Panc1 (cell line): ENCODE measurements at regions not wholly inside any gene's neighbourhood (a gene's known extent, or its start where the extent isn't known, plus 50 kb on each side); places are given as distances from the start of the nearest gene placed in this dataset.

Experiments
- ATAC-seq: fragments of 200-7000 bp; cut with Tn5 transposase; 2 replicates; pipeline ENCODE4 v1.9.1; 2020; ENCODE audit warnings: mild to moderate bottlenecking, moderate library complexity
- BruUV-seq: library from RNA; stranded (reverse); fragments of 400-500 nt; replicated peaks from 2 replicates; lab custom pipeline; 2021; lab: Mats Ljungman, UMichigan
- CTCF ChIA-PET: fragments of 300-600 bp; sonication (Branson Sonifier 250); formaldehyde crosslinking; loops from one replicate; lab custom pipeline; 2022; ENCODE audit warnings: antibody characterized with exemption; lab: Charles Lee
- POLR2A ChIA-PET: fragments of 300-600 bp; sonication (Branson Sonifier 250); formaldehyde crosslinking; loops from one replicate; lab custom pipeline; 2022; ENCODE audit warnings: antibody characterized with exemption; lab: Charles Lee
- DNase-seq: peaks from one replicate; pipeline ENCODE4 v3.0.0-alpha.2; 2010; ENCODE audit warnings: low read depth, low spot score
- H3K27ac ChIP-seq: 2 replicates; pipeline ENCODE4 v1.5.1; 2011; ENCODE audit warnings: mild to moderate bottlenecking, low read length, inconsistent platforms
- H3K27me3 ChIP-seq: fragments of 200-500 bp; sonication (Bioruptor generic); 2 replicates; pipeline ENCODE4 v1.6.0; 2014; ENCODE audit warnings: low read length, inconsistent platforms; ENCODE audit not compliant: control insufficient read depth, insufficient read depth
- H3K36me3 ChIP-seq: fragments of 200-500 bp; sonication (Bioruptor generic); 2 replicates; pipeline ENCODE4 v1.5.1; 2014; ENCODE audit warnings: inconsistent platforms, mild to moderate bottlenecking, low read length, moderate library complexity; ENCODE audit not compliant: control insufficient read depth, insufficient read depth
- H3K4me1 ChIP-seq: 2 replicates; pipeline ENCODE4 v1.5.1; 2011; ENCODE audit warnings: inconsistent platforms, mild to moderate bottlenecking, low read length, moderate library complexity; ENCODE audit not compliant: control insufficient read depth, insufficient read depth
- H3K4me3 ChIP-seq, 2 experiments: 2 replicates each; pipeline ENCODE4 v1.5.1; 2011 to 2012; ENCODE audit warnings: low read depth in 2 of 2, low read length in 2 of 2, mild to moderate bottlenecking in 2 of 2, inconsistent platforms in 1 of 2, moderate library complexity in 1 of 2
- H3K9me3 ChIP-seq: fragments of 200-500 bp; sonication (Bioruptor generic); 2 replicates; pipeline ENCODE4 v1.5.1; 2014; ENCODE audit warnings: low read depth, mild to moderate bottlenecking, inconsistent platforms, low read length, moderate library complexity; ENCODE audit not compliant: control insufficient read depth, insufficient read depth
- POLR2AphosphoS5 ChIP-seq: IDR thresholded peaks from 2 replicates; pipeline ENCODE4 v1.6.1; 2012; ENCODE audit warnings: mild to moderate bottlenecking, low read depth, low read length, moderate library complexity
- SIN3A ChIP-seq: IDR thresholded peaks from 2 replicates; pipeline ENCODE4 v1.6.1; 2012; ENCODE audit warnings: low read depth, mild to moderate bottlenecking, low read length, moderate library complexity, borderline replicate concordance; ENCODE audit not compliant: insufficient read depth
- TCF7L2 ChIP-seq: IDR thresholded peaks from 2 replicates; pipeline ENCODE4 v1.6.1; 2011; ENCODE audit warnings: mild to moderate bottlenecking, low read depth, low read length, inconsistent platforms
- in situ Hi-C: cut with HindIII; loops from 2 replicates; pipeline ENCODE4 v1.10.0; 2016; ENCODE audit warnings: low sequenced_read_pairs, low pct_unique_long_range_greater_than_20kb
- intact Hi-C: fragments of 100-400 bp; cut with micrococcal nuclease; formaldehyde crosslinking; loops from one replicate; pipeline ENCODE4 v1.10.0; 2022; ENCODE audit not compliant: unreplicated experiment
- TF ChIP-seq, protein P1 (sequence below): fragments of 450-650 bp; IDR thresholded peaks from 2 replicates; pipeline ENCODE4 v1.5.1; 2017; ENCODE audit warnings: mild to moderate bottlenecking
- TF ChIP-seq, protein P2 (sequence below), 2 experiments: IDR thresholded peaks; 2 replicates each; pipeline ENCODE4 v1.6.1; 2011 to 2012; ENCODE audit warnings: low read depth in 2 of 2, control low read depth in 1 of 2, low read length in 1 of 2, mild to moderate bottlenecking in 1 of 2, moderate library complexity in 1 of 2; ENCODE audit not compliant: insufficient read depth in 1 of 2

DNA sequence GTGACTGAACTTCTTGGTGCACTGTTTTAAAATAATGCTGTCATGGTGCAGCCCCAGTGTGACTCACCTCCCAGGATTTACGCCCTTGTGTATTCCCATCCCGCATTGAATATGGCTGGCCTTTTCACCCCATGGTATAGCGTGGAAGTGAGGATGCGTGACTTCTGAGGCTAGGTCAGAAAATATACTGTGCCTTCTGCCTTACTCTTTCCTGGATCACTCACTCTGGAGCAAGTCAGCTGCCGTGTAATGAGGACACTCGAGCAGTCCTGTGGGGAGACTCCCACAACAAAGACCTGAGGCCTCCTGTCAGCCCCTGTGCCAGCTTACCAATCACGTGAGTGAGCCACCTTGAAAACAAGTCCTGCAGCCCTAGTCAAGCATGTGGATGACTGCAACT lies 471.9 kb upstream of the KIRREL3 start:
- ChIA-PET POLR2A (no interaction called here), CTCF (no interaction called here)
- no peaks in the 10 kb centered on the region for H3K36me3 ChIP-seq
- DNase-seq (no peak), ATAC-seq (no peak)
- H3K4me3 ChIP-seq: no peak overlapping the region
- in situ Hi-C loops (no loop called here), intact Hi-C loops (no loop called here)
- no TSS peak for BruUV-seq
- H3K4me1 ChIP-seq: no peaks in the 10 kb centered on the region
- no peaks in the 10 kb centered on the region for H3K9me3 ChIP-seq
- H3K27me3 ChIP-seq: no peaks in the 10 kb centered on the region
- TF ChIP-seq POLR2AphosphoS5: no peak
- TF ChIP-seq, protein P1, sequence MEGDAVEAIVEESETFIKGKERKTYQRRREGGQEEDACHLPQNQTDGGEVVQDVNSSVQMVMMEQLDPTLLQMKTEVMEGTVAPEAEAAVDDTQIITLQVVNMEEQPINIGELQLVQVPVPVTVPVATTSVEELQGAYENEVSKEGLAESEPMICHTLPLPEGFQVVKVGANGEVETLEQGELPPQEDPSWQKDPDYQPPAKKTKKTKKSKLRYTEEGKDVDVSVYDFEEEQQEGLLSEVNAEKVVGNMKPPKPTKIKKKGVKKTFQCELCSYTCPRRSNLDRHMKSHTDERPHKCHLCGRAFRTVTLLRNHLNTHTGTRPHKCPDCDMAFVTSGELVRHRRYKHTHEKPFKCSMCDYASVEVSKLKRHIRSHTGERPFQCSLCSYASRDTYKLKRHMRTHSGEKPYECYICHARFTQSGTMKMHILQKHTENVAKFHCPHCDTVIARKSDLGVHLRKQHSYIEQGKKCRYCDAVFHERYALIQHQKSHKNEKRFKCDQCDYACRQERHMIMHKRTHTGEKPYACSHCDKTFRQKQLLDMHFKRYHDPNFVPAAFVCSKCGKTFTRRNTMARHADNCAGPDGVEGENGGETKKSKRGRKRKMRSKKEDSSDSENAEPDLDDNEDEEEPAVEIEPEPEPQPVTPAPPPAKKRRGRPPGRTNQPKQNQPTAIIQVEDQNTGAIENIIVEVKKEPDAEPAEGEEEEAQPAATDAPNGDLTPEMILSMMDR: no peak
- no peak for TF ChIP-seq TCF7L2
- no peak for TF ChIP-seq SIN3A
- TF ChIP-seq, protein P2, sequence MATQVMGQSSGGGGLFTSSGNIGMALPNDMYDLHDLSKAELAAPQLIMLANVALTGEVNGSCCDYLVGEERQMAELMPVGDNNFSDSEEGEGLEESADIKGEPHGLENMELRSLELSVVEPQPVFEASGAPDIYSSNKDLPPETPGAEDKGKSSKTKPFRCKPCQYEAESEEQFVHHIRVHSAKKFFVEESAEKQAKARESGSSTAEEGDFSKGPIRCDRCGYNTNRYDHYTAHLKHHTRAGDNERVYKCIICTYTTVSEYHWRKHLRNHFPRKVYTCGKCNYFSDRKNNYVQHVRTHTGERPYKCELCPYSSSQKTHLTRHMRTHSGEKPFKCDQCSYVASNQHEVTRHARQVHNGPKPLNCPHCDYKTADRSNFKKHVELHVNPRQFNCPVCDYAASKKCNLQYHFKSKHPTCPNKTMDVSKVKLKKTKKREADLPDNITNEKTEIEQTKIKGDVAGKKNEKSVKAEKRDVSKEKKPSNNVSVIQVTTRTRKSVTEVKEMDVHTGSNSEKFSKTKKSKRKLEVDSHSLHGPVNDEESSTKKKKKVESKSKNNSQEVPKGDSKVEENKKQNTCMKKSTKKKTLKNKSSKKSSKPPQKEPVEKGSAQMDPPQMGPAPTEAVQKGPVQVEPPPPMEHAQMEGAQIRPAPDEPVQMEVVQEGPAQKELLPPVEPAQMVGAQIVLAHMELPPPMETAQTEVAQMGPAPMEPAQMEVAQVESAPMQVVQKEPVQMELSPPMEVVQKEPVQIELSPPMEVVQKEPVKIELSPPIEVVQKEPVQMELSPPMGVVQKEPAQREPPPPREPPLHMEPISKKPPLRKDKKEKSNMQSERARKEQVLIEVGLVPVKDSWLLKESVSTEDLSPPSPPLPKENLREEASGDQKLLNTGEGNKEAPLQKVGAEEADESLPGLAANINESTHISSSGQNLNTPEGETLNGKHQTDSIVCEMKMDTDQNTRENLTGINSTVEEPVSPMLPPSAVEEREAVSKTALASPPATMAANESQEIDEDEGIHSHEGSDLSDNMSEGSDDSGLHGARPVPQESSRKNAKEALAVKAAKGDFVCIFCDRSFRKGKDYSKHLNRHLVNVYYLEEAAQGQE (IDR thresholded peaks at IDR 0.05; ENCODE audit: insufficient read depth in 1 of 2, low read depth in 2 of 2, low read length in 1 of 2): no peak
- no peak overlapping the region for H3K27ac ChIP-seq

DNA sequence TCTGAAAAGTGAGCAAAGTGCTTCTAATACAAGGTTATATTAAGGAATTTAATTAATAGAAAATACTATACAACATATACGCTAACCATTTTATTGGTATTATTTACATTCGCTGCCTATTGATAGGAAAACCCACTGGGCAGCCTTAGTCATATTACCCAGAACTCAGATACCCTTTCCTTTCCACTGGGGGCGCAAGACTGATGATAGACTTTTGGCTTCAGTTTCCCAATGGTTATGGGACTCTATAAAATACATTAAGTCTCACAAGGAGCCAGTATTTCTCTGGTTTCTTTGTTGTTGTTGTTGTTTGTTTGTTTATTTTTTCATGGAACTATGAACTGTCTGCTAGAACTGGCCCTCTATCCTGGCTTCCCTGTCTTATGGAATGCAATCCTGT lies 471.1 kb upstream of the KIRREL3 start:
- no peaks in the 10 kb centered on the region for H3K9me3 ChIP-seq
- CTCF ChIA-PET: no interaction called here
- ATAC-seq (no peak), DNase-seq (no peak)
- no peak overlapping the region for H3K4me3 ChIP-seq
- no peaks in the 10 kb centered on the region for H3K4me1 ChIP-seq
- H3K27me3 ChIP-seq: no peaks in the 10 kb centered on the region
- H3K27ac ChIP-seq: no peak overlapping the region
- no peaks in the 10 kb centered on the region for H3K36me3 ChIP-seq
- TF ChIP-seq, protein P1: peak; percentile 30; the same call in 1 of the 2 replicates
- TF ChIP-seq TCF7L2: no peak
- intact Hi-C loops (no loop called here), in situ Hi-C loops (no loop called here)
- POLR2A ChIA-PET: no interaction called here
- BruUV-seq: no TSS peak
